GM10847 (cell line): ENCODE measurements at regions not wholly inside any gene's neighbourhood (a gene's known extent, or its start where the extent isn't known, plus 50 kb on each side); places are given as distances from the start of the nearest gene placed in this dataset.

Experiments used
- POLR2A ChIP-seq: IDR thresholded peaks from 2 replicates; pipeline ENCODE4 v1.6.1; 2011; ENCODE audit not compliant: insufficient read length; ENCODE audit errors: extremely low read depth

GRCh38 chr20:42020316-42020715 is 402.1 kb upstream of the CHD6 start:
- TF ChIP-seq POLR2A, result no peak

DNA sequence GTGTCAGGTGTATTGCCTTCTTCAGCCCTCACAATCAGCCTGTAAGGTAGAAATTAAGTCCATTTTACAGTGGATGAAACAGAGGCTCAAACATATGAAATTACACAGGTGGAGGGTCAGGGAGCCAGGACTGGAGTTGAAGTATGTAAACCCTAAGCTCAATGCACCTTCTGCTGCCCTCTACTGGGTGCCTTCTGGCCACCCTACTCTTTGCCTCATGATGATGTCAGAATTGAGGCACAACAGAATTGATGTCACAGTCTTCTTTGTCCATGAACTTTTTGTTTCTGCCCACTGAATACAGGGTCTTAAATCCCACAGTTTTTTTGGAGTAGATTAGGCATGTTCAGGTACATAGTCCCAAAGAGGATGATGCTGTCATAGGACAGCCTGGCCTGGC is 400.8 kb upstream of the CHD6 start:
- TF ChIP-seq POLR2A, result no peak

GRCh38 chr20:42010090-42010489 is 391.9 kb upstream of the CHD6 start:
- no peak for TF ChIP-seq POLR2A

DNA sequence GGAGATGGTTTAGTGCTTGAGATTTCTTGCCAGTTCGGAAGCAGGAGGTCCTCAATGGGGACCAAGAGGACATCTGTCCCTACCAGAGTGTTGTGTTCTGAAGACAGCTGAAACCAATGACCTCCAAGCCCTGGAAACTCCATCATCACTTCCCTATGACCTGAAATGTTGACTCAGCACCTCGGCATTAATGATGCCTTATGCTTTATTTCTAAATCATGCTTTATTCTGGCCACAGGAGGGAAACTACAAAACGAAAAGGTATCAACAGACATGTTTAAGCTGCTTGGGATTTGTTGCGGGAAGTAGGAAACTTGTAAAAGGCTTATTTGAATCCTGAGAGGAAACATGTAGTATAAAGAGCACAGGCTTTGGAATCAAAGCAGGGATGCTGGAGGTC is 389.1 kb upstream of the CHD6 start:
- TF ChIP-seq POLR2A, result no peak

DNA sequence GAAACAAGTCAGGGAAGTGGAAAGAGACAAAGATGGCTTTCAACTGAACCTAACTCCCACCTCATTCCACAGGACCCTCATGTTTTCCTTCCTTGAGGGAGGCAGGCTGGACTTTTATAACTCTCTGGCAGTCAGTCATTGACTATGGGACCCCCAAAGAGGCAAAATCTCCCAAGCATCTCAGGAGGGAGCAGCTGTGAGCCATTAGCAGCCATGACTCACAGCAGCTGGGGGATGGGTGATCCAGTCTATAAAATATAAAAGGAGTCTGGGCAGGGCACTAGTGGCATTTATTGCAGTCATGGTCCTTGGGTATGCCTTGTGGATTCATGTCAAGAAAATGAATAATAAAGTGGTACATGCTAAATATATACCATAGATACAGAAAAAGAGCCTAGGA is 387.0 kb upstream of the CHD6 start:
- TF ChIP-seq POLR2A, result no peak

GRCh38 chr20:42003380-42003779 is 385.2 kb upstream of the CHD6 start:
- no peak for TF ChIP-seq POLR2A

DNA sequence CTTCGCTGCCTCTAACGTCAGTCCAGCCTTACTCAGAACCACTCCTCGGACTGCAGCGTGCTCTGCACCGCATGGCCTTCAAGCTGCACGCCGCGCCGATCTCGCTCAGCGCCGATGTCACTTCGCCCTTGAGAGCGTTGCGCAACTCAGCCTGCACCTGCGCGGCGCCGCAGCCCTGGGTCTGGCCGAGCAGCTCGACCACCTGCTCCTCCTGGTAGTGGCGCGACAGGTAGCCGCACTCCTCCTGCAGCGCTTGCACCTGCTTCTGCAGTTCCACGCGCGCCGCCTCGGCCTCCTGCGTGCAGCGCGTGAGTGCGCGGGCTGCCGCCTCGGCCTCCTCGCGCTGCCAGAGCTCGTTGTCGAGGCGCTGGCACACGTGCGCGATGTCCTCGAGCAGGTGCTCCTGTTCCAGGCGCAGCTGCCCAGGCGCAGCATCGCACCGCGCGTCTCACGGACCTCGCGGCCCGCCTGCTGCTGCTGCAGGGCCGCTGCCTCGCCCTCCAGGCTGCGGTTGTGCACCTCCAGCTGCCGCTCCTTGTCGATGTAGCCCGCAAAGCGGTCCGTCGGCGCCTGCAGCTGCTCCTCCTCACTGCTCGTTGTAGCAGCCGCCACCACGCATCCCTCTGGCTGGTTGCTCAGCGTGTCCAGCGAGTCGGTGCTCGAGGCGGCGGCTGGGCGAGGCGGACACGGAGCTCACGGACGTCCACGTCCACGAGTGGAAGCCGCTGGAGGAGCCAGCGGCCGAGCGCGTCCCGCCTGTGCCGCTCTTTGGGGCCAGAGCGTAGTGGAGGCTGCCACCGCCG is 380.6 kb upstream of the CHD6 start:
- TF ChIP-seq POLR2A, result no peak

DNA sequence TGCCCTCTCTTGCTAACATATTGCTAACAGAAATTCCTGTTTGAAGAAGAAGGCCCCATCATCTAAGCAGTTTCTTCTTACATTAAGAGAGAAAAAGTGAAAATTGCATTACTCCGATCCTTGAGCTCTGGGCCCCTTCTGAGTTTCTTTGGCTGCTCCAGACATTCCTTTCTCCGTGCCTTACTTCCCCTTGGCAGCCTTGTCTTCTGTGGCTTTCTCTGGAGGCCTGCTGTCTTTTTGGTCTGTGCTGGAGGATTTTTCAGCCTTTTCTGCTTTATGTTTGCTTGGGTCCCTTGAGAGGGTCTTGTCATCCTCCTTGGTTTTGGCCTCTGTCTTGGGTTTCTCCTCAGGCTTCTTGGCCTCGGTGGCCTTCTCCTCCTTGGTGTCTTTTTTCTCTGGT is 378.8 kb upstream of the CHD6 start:
- no peak for TF ChIP-seq POLR2A

DNA sequence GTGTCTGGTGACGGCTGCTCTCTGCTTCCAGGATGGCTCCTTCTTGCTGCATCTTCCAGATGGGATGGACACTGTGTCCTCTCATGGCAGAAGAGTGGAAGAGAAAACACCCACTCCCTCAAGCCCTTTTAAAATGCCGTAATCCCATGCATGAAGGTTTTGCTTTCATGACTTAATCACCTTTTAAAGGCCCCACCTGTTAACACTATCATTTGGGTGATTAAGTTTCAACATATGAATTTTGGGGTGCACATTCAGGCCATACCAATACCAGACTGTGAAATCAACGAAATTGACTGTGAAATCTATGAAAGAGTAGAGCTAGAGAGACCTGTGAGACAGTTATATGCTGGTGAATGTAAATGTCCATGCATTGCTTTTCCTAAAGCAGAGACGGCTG is 374.3 kb upstream of the CHD6 start:
- TF ChIP-seq POLR2A, result no peak

DNA sequence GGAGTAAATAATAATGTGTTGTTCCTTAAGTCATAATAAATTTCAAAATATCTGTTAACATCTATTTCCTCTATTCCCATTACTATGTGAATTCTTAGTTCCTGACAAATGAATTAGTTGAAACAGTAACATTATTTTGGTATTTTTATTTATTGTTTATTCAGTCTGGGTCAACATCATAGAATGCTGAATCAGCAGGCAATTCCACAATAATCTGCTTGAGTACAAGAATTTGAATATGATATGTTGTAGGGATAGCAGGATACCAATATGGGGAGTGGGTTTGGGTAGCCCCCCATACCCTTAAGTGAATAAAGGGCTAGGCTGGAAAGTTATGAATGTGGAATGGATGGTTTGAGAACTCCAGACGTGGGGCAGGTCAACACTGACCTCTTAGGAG is 373.2 kb upstream of the CHD6 start:
- no peak for TF ChIP-seq POLR2A

- no peak for TF ChIP-seq POLR2A
Observed at GRCh38 chr20:41989935-41990635, 371.9 kb upstream of the CHD6 start.

DNA sequence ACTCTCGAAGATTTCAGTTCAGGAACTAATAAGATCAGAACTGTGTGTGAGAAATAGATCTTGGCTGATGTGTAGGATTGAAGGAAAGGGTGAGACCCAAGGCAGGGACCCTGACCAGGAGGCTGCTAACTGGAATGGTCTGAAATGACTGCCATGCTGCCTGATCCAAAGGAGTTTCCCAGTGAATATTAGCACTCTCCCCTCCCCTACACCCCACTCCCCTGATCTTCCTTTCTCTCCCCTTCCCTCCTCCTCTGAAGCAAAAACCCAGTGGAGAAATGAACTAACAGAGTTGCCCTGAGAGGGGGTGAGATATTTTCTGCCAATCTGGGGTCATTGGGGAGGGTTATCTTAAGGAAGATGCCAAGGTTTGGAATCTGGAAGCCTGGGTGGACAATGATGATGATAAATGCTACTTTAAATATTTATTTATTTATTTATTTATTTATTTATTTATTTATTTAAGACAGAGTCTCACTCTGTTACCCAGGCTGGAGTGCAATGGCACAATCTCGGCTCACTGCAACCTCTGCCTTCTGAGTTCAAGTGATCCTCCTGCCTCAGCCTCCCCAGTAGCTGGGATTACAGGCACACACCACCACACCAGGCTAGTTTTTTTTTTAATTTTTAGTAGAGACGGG is 371.0 kb upstream of the CHD6 start:
- no peak for TF ChIP-seq POLR2A

- TF ChIP-seq POLR2A, result no peak
Observed at GRCh38 chr20:41984031-41984430, 365.9 kb upstream of the CHD6 start.

GRCh38 chr20:41983159-41983558 is 365.0 kb upstream of the CHD6 start:
- TF ChIP-seq POLR2A, result no peak

- no peak for TF ChIP-seq POLR2A
Observed at GRCh38 chr20:41981746-41982145, 363.6 kb upstream of the CHD6 start.

DNA sequence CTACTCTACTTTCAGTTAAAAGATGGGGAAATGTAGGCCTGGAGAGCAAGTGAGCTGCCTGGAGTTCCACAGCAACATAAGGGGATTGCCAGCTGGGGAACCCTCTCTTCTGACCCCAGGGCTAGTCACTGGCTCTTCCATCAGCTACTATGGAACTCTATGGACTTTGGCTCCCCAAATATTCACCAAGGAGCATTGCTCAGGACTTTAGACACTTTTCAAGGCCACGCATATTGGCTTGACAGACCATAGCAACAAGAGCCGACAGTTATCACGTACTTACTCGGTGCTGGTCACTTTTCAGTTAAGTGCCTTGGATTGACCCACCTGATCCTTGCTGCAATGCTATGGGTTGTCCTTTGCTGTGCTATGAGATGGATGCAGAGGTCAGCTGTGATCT is 360.7 kb upstream of the CHD6 start:
- no peak for TF ChIP-seq POLR2A
